GM12878 (cell line): ENCODE measurements at regions not wholly inside any gene's neighbourhood (a gene's known extent, or its start where the extent isn't known, plus 50 kb on each side); places are given as distances from the start of the nearest gene placed in this dataset.

Experiments used
- CTCF ChIP-seq, 3 experiments: IDR thresholded peaks in 2 of 3; conservative IDR thresholded peaks in 1 of 3; 2 replicates each; pipeline ENCODE4 v1.5.1; 2011; ENCODE audit warnings: low read depth in 3 of 3, low read length in 3 of 3, mild to moderate bottlenecking in 3 of 3, control low read depth in 2 of 3, moderate library complexity in 2 of 3, inconsistent platforms in 1 of 3, mixed read lengths in 1 of 3; ENCODE audit not compliant: control insufficient read depth in 2 of 3, insufficient read depth in 1 of 3; ENCODE audit errors: extremely low read depth in 1 of 3
- ETV6 ChIP-seq, 2 experiments: fragments of 450-650 bp in 1 of 2; IDR thresholded peaks in 1 of 2; conservative IDR thresholded peaks in 1 of 2; 2 replicates each; pipeline ENCODE4 v1.6.1; 2014; ENCODE audit warnings: antibody characterized with exemption in 1 of 2, borderline replicate concordance in 1 of 2, low read depth in 1 of 2, mild to moderate bottlenecking in 1 of 2, moderate library complexity in 1 of 2
- POLR2A ChIP-seq: IDR thresholded peaks from 2 replicates; pipeline ENCODE4 v1.6.1; 2011; ENCODE audit warnings: low read depth, mild to moderate bottlenecking, low read length
- POLR2AphosphoS5 ChIP-seq: IDR thresholded peaks from 2 replicates; pipeline ENCODE4 v1.6.1; 2011; ENCODE audit warnings: mild to moderate bottlenecking, low read length, inconsistent platforms
- TCF12 ChIP-seq: IDR thresholded peaks from 2 replicates; pipeline ENCODE4 v1.6.1; 2011; ENCODE audit warnings: low read depth, mild to moderate bottlenecking, low read length
- TF ChIP-seq, protein P1 (sequence below): IDR thresholded peaks from 2 replicates; pipeline ENCODE4 v1.6.1; 2011; ENCODE audit warnings: low read depth, mild to moderate bottlenecking, low read length, moderate library complexity, borderline replicate concordance; ENCODE audit errors: extremely low read depth
- TF ChIP-seq, protein P2 (sequence below): fragments of 450-650 bp; IDR thresholded peaks from 2 replicates; pipeline ENCODE4 v1.6.1; 2016; ENCODE audit warnings: mild to moderate bottlenecking

- TF ChIP-seq POLR2AphosphoS5 = no peak
- TF ChIP-seq, protein P1, sequence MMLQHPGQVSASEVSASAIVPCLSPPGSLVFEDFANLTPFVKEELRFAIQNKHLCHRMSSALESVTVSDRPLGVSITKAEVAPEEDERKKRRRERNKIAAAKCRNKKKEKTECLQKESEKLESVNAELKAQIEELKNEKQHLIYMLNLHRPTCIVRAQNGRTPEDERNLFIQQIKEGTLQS = no peak
- TF ChIP-seq, protein P2, sequence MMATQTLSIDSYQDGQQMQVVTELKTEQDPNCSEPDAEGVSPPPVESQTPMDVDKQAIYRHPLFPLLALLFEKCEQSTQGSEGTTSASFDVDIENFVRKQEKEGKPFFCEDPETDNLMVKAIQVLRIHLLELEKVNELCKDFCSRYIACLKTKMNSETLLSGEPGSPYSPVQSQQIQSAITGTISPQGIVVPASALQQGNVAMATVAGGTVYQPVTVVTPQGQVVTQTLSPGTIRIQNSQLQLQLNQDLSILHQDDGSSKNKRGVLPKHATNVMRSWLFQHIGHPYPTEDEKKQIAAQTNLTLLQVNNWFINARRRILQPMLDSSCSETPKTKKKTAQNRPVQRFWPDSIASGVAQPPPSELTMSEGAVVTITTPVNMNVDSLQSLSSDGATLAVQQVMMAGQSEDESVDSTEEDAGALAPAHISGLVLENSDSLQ = no peak
- no peak for TF ChIP-seq POLR2A
- TF ChIP-seq TCF12 = no peak
- TF ChIP-seq CTCF (IDR thresholded peaks at IDR 0.05 in 2 of 3, conservative IDR thresholded peaks at IDR 0.05 in 1 of 3; ENCODE audit: control insufficient read depth in 2 of 3, extremely low read depth in 1 of 3, insufficient read depth in 1 of 3, low read depth in 3 of 3, low read length in 3 of 3) = no peak
- no peak for TF ChIP-seq ETV6 (conservative IDR thresholded peaks at IDR 0.05 in 1 of 2, IDR thresholded peaks at IDR 0.05 in 1 of 2; ENCODE audit: borderline replicate concordance in 1 of 2, low read depth in 1 of 2)
Observed at GRCh38 chr2:16255120-16255519, 314.8 kb downstream of the MYCN start.
